ENCODE measurements at regions not wholly inside any gene's neighbourhood (a gene's known extent, or its start where the extent isn't known, plus 50 kb on each side); places are given as distances from the start of the nearest gene placed in this dataset.

GRCh38 chr1:90508376-90509167 is 208.5 kb downstream of the BARHL2 start:
- TF ChIP-seq CTCF (IDR thresholded peaks at IDR 0.05) (no peak), HMGXB4 (CRISPR knock-in tag; IDR thresholded peaks at IDR 0.05; ENCODE audit: borderline replicate concordance) (no peak), SREBF2 (IDR thresholded peaks at IDR 0.05) (no peak), HEYL (CRISPR knock-in tag; IDR thresholded peaks at IDR 0.05) (no peak), POLR2A (IDR thresholded peaks at IDR 0.05; ENCODE audit: low read length) (no peak), BCL3 (IDR thresholded peaks at IDR 0.05) (no peak), E2F6 (IDR thresholded peaks at IDR 0.05; ENCODE audit: borderline replicate concordance, low read depth) (no peak), REST (IDR thresholded peaks at IDR 0.05) (no peak), EP300 (IDR thresholded peaks at IDR 0.05) (no peak), POLR2AphosphoS2 (conservative IDR thresholded peaks at IDR 0.05; ENCODE audit: low read length) (no peak), KDM1A (IDR thresholded peaks at IDR 0.05; ENCODE audit: low read depth) (no peak), NPAS2 (CRISPR knock-in tag; IDR thresholded peaks at IDR 0.05; ENCODE audit: borderline replicate concordance) (no peak)
